ENCODE measurements at regions not wholly inside any gene's neighbourhood (a gene's known extent, or its start where the extent isn't known, plus 50 kb on each side); places are given as distances from the start of the nearest gene placed in this dataset.
A peak's percentile ranks its signal among the peaks of the same experiment; 100 is the strongest.
"Not testable (repeated sequence)": the region's sequence is repeated elsewhere in the genome, so short reads cannot be mapped to it uniquely, and the experiment has no call there.

- DNase-seq (no peak), ATAC-seq (no peak)
- ChIA-PET CTCF (no interaction called here), POLR2A (no interaction called here)
- Mint-ChIP-seq H3K4me3 (no peak overlapping the region), H3K4me1 (ENCODE audit: low read depth) (peaks cover 13% of the 10 kb centered on the region), H3K9me3 (ENCODE audit: insufficient read depth) (no peaks in the 10 kb centered on the region), H3K27me3 (ENCODE audit: low read depth) (no peaks in the 10 kb centered on the region), H3K36me3 (ENCODE audit: low read depth) (peaks cover 37% of the 10 kb centered on the region), H3K27ac (peak overlapping the region; percentile 62)
Observed at GRCh38 chr3:51588724-51589123, 50.2 kb downstream of the RAD54L2 start.

- no peaks in the 10 kb centered on the region for H3K27me3 Mint-ChIP-seq (ENCODE audit: low read depth)
- ChIA-PET POLR2A (no interaction called here), CTCF (interaction anchor here (1.0 kb wide), 1 partner anchor 32 kb away, joined by 3 read pairs; no protein-coding TSS in a partner anchor)
- H3K36me3 Mint-ChIP-seq (ENCODE audit: low read depth) = peaks cover 44% of the 10 kb centered on the region
- DNase-seq (no peak), ATAC-seq (no peak)
- no peak overlapping the region for H3K4me3 Mint-ChIP-seq
- H3K9me3 Mint-ChIP-seq (ENCODE audit: insufficient read depth) = no peaks in the 10 kb centered on the region
- H3K4me1 Mint-ChIP-seq (ENCODE audit: low read depth) = peaks cover 13% of the 10 kb centered on the region
- H3K27ac Mint-ChIP-seq = no peak overlapping the region
Observed at GRCh38 chr3:51591231-51591630, 52.7 kb downstream of the RAD54L2 start.

- POLR2A ChIA-PET = no interaction called here
Observed at GRCh38 chr3:51593697-51594096, 55.2 kb downstream of the RAD54L2 start.

DNA sequence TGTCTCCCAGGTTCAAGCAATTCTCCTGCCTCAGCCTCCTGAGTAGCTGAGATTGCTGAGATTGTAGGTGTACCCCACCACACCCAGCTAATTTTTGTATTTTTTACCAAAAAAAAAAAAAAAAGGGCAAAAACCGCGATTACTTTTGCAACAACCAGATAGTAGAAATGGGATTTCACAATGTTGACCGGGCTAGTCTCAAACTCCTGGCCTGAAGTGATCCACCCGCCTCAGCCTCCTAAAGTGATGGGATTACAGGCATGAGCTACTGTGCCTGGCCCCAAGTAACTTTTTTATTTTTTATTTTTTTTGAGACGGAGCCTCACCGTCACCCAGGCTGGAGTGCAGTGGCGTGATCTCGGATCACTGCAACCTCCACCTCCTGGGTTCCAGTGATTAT is 61.1 kb downstream of the RAD54L2 start:
- ATAC-seq; H3K27me3 Mint-ChIP-seq (ENCODE audit: low read depth); DNase-seq; H3K4me3 Mint-ChIP-seq; H3K27ac Mint-ChIP-seq; H3K9me3 Mint-ChIP-seq (ENCODE audit: insufficient read depth); H3K4me1 Mint-ChIP-seq (ENCODE audit: low read depth): not testable (repeated sequence)
- ChIA-PET CTCF (interaction anchor here (1.0 to 1.4 kb wide), 2 partner anchors 83 to 100 kb away, joined by 3 read pairs; partner anchors contain the start of gene DCAF1), POLR2A (interaction anchor here (1.1 kb wide), 1 partner anchor 19 kb away, joined by 3 read pairs; no protein-coding TSS in a partner anchor)
- H3K36me3 Mint-ChIP-seq (ENCODE audit: low read depth) = peaks cover 11% of the 10 kb centered on the region

More at GRCh38 chr3:51593697-51594096, 55.2 kb downstream of the RAD54L2 start:
- H3K27me3 Mint-ChIP-seq (ENCODE audit: low read depth) = no peaks in the 10 kb centered on the region
- ATAC-seq = no peak
- H3K4me3 Mint-ChIP-seq = no peak overlapping the region
- H3K27ac Mint-ChIP-seq = no peak overlapping the region
- peaks cover 4% of the 10 kb centered on the region for H3K4me1 Mint-ChIP-seq (ENCODE audit: low read depth)
- CTCF ChIA-PET = interaction anchor here (1.2 kb wide), 1 partner anchor 92 kb away, joined by 3 read pairs; no protein-coding TSS in a partner anchor
- DNase-seq = no peak
- H3K9me3 Mint-ChIP-seq (ENCODE audit: insufficient read depth) = no peaks in the 10 kb centered on the region
- peaks cover 37% of the 10 kb centered on the region for H3K36me3 Mint-ChIP-seq (ENCODE audit: low read depth)

DNA sequence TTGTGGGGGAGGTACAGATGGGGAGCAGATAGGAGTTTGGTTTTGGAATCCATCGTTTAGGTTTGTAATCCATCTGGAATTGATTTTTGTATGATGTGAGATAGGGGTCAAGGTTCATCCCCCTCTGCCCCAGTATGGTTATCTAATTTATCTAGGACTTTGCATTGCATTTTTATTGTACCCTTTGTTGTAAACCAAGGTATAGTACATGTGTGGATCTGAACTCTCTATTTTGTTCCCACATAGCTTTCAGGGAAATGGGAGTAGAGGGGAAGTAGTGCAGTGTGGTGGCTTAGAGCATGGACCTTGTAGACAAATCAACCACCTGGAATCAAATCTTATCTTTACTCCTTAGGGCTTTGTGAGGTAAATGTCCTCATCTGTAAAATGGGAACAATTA is 65.7 kb downstream of the RAD54L2 start:
- ChIA-PET POLR2A (no interaction called here), CTCF (interaction anchor here (1.3 kb wide), 1 partner anchor 102 kb away, joined by 3 read pairs; no protein-coding TSS in a partner anchor)
- Mint-ChIP-seq H3K4me3 (no peak overlapping the region), H3K27ac (no peak overlapping the region), H3K27me3 (ENCODE audit: low read depth) (no peaks in the 10 kb centered on the region), H3K9me3 (ENCODE audit: insufficient read depth) (no peaks in the 10 kb centered on the region), H3K36me3 (ENCODE audit: low read depth) (peaks cover 9% of the 10 kb centered on the region), H3K4me1 (ENCODE audit: low read depth) (peaks cover 12% of the 10 kb centered on the region)
- no peak for DNase-seq
- ATAC-seq = no peak

DNA sequence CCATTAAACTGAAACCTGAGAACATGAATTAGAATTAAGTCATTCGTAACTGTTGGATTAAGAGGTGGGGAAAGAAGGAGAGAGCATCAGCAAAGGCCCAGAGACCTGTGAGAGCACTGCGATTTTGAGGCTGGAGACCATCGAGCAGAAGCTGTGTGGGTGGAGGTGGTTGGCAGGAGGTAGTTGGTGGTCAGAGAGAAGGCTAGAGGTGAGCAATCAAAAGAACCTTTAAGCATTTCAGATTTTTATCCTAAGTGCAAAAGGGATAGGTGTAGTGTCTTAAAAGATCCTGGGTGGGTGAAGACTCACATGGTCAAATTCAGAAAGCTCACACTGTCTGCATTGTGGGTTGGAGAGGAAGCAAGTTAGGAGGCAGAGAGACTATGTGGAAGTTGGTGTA is 65.1 kb upstream of the TEX264 start:
- ATAC-seq = no peak
- no peaks in the 10 kb centered on the region for H3K9me3 Mint-ChIP-seq (ENCODE audit: insufficient read depth)
- peaks cover 12% of the 10 kb centered on the region for H3K4me1 Mint-ChIP-seq (ENCODE audit: low read depth)
- CTCF ChIA-PET = no interaction called here
- H3K4me3 Mint-ChIP-seq = no peak overlapping the region
- peak overlapping the region; percentile 7 for H3K27ac Mint-ChIP-seq
- H3K36me3 Mint-ChIP-seq (ENCODE audit: low read depth) = peaks cover 10% of the 10 kb centered on the region
- DNase-seq = no peak
- POLR2A ChIA-PET = no interaction called here
- no peaks in the 10 kb centered on the region for H3K27me3 Mint-ChIP-seq (ENCODE audit: low read depth)

DNA sequence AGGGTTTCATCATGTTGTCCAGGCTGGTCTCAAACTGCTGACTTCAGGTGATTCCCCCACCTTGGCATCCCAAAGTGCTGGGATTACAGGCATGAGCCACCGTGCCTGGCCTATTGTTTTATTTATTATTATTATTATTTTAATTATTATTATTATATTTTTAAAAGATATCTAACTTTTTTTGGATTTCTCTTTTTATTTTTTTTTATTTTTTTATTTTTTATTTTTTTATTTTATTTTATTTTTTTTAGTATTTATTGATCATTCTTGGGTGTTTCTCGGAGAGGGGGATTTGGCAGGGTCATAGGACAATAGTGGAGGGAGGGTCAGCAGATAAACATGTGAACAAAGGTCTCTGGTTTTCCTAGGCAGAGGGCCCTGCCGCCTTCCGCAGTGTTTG is 64.2 kb upstream of the TEX264 start:
- H3K27ac Mint-ChIP-seq; H3K9me3 Mint-ChIP-seq (ENCODE audit: insufficient read depth): not testable (repeated sequence)
- H3K4me1 Mint-ChIP-seq (ENCODE audit: low read depth) = peaks cover 12% of the 10 kb centered on the region

GRCh38 chr3:51607591-51608325 is 63.3 kb upstream of the TEX264 start:
- DNase-seq; POLR2A ChIA-PET; H3K9me3 Mint-ChIP-seq (ENCODE audit: insufficient read depth); ATAC-seq; H3K27me3 Mint-ChIP-seq (ENCODE audit: low read depth); H3K27ac Mint-ChIP-seq; H3K4me3 Mint-ChIP-seq; CTCF ChIA-PET: not testable (repeated sequence)
- H3K4me1 Mint-ChIP-seq (ENCODE audit: low read depth) = peaks cover 12% of the 10 kb centered on the region
- peaks cover 10% of the 10 kb centered on the region for H3K36me3 Mint-ChIP-seq (ENCODE audit: low read depth)

More for the DNA sequence above, 64.2 kb upstream of the TEX264 start:
- peaks cover 10% of the 10 kb centered on the region for H3K36me3 Mint-ChIP-seq (ENCODE audit: low read depth)
- CTCF ChIA-PET; ATAC-seq; H3K4me3 Mint-ChIP-seq; DNase-seq; POLR2A ChIA-PET; H3K27me3 Mint-ChIP-seq (ENCODE audit: low read depth): not testable (repeated sequence)

DNA sequence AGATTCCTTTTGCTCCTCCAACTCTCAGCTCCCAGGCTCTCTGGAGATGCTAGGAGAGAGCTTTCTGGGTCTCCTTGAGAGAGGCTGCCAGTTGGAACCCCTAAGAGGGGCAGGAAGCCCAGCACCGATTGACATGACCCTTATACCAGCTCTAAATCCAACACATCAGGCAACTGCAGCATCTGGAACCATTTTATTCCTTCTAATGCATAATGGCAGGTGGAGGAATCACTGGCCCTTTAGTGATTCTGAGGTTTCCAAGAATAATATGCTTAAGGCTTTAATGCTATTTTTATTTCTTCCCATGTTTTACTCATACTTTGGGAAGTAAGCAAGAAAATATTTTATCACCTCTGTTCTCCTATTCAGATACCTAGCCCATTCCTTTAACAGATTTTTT is 60.3 kb upstream of the TEX264 start:
- Mint-ChIP-seq H3K27ac (no peak overlapping the region), H3K27me3 (ENCODE audit: low read depth) (no peaks in the 10 kb centered on the region), H3K4me1 (ENCODE audit: low read depth) (peaks cover 8% of the 10 kb centered on the region), H3K36me3 (ENCODE audit: low read depth) (peaks cover 8% of the 10 kb centered on the region), H3K4me3 (no peak overlapping the region), H3K9me3 (ENCODE audit: insufficient read depth) (no peaks in the 10 kb centered on the region)
- POLR2A ChIA-PET = no interaction called here
- DNase-seq (no peak), ATAC-seq (no peak)
- CTCF ChIA-PET = no interaction called here

- no peak for ATAC-seq
- no peaks in the 10 kb centered on the region for H3K9me3 Mint-ChIP-seq (ENCODE audit: insufficient read depth)
- POLR2A ChIA-PET = no interaction called here
Observed at GRCh38 chr3:51617597-51617996, 53.5 kb upstream of the TEX264 start.

GRCh38 chr3:51618038-51618437 is 53.0 kb upstream of the TEX264 start:
- ATAC-seq; POLR2A ChIA-PET; H3K9me3 Mint-ChIP-seq (ENCODE audit: insufficient read depth); H3K27me3 Mint-ChIP-seq (ENCODE audit: low read depth); DNase-seq; H3K27ac Mint-ChIP-seq; CTCF ChIA-PET; H3K36me3 Mint-ChIP-seq (ENCODE audit: low read depth); H3K4me3 Mint-ChIP-seq; H3K4me1 Mint-ChIP-seq (ENCODE audit: low read depth): not testable (repeated sequence)

More at GRCh38 chr3:51617597-51617996, 53.5 kb upstream of the TEX264 start:
- Mint-ChIP-seq H3K27me3 (ENCODE audit: low read depth) (no peaks in the 10 kb centered on the region), H3K4me1 (ENCODE audit: low read depth) (peaks cover 8% of the 10 kb centered on the region), H3K27ac (no peak overlapping the region), H3K4me3 (no peak overlapping the region), H3K36me3 (ENCODE audit: low read depth) (no peaks in the 10 kb centered on the region)
- no peak for DNase-seq
- CTCF ChIA-PET = no interaction called here

GRCh38 chr3:51618496-51618895 is 52.6 kb upstream of the TEX264 start:
- H3K27me3 Mint-ChIP-seq (ENCODE audit: low read depth) = no peaks in the 10 kb centered on the region
- ATAC-seq (no peak), DNase-seq (no peak)
- no peaks in the 10 kb centered on the region for H3K36me3 Mint-ChIP-seq (ENCODE audit: low read depth)
- ChIA-PET POLR2A (no interaction called here), CTCF (no interaction called here)
- H3K4me3 Mint-ChIP-seq = no peak overlapping the region
- H3K9me3 Mint-ChIP-seq (ENCODE audit: insufficient read depth) = no peaks in the 10 kb centered on the region
- no peak overlapping the region for H3K27ac Mint-ChIP-seq
- peaks cover 8% of the 10 kb centered on the region for H3K4me1 Mint-ChIP-seq (ENCODE audit: low read depth)

All from activated CD8-positive, alpha-beta T cell treated with anti-CD3 and anti-CD28 coated beads, Interleukin-2, amount 10 ng/mL, durations not matched to agents 7 days and 5 days (primary cell).